ENCODE measurements at regions not wholly inside any gene's neighbourhood (a gene's known extent, or its start where the extent isn't known, plus 50 kb on each side); places are given as distances from the start of the nearest gene placed in this dataset.
"Not testable (repeated sequence)": the region's sequence is repeated elsewhere in the genome, so short reads cannot be mapped to it uniquely, and the experiment has no call there.

DNA sequence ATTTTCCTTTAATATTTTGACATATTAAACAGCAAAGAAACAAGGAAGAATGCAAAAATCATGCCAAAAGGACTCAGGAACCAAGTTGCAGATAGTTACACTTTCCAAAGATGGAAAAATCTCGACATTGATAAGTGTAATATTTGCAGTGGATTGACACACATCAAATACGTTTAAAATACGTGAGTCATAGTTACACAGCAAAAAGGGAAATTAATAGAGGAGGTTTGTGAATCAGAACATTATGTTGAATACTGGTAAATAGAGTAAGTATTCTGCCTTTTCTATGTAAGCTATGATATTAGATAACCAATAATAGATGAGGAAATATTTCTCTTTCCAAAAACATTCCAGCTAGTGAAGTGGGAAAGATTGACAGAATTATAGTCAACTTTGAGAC, 1761.3 kb upstream of the IGFBP7 start:
- no peaks in the 10 kb centered on the region for H3K27me3 ChIP-seq (ENCODE audit: control insufficient read depth in 2 of 2, insufficient read depth in 2 of 2, low read length in 2 of 2)
- ChIA-PET POLR2A (no interaction called here), CTCF (no interaction called here)
- no peak overlapping the region for H3K27ac Mint-ChIP-seq
- H3K27ac ChIP-seq (ENCODE audit: low read depth, low read length): no peak overlapping the region
- no peaks in the 10 kb centered on the region for H3K9me3 ChIP-seq (ENCODE audit: control insufficient read depth in 2 of 3, low read length in 3 of 3)
- intact Hi-C loops (cut with micrococcal nuclease): no loop called here
- H3K4me1 ChIP-seq (ENCODE audit: control insufficient read depth in 2 of 2, insufficient read depth in 2 of 2, low read length in 2 of 2): no peaks in the 10 kb centered on the region
- no peaks in the 10 kb centered on the region for H3K36me3 ChIP-seq (ENCODE audit: control insufficient read depth in 2 of 3, insufficient read depth in 3 of 3, low read length in 3 of 3)
- H3K4me1 Mint-ChIP-seq: no peaks in the 10 kb centered on the region
- peaks cover 0 to 17% (median 3%) of the 10 kb centered on the region in 11 donors for H3K9me3 Mint-ChIP-seq
- no peak for ATAC-seq
- no peaks in the 10 kb centered on the region for H3K36me3 Mint-ChIP-seq
- DNase-seq: no peak
- no peak overlapping the region for H3K4me3 ChIP-seq (ENCODE audit: low read length)
- no peaks in the 10 kb centered on the region for H3K27me3 Mint-ChIP-seq
- H3K4me3 Mint-ChIP-seq: no peak overlapping the region

DNA sequence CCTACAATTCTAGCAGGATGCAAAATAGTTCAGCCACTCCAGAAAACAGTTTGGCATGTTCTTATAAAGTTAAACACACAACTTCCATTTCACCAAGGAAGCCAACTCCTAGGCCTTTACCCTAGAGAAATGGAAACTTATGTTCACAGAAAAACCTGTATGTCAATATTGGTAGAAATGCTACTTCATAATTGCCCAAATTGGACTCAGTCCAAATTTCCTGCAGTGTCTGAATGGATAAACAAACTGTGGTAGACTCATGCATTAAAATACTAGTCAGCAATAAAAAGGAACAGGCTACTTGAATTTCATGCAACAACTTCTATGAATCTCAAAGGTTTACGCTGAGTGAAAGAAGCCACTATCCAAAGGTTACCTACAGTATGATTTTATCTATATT, 1738.8 kb upstream of the IGFBP7 start:
- Histone ChIP-seq H3K27ac (ENCODE audit: low read depth, low read length) (no peak overlapping the region), H3K9me3 (ENCODE audit: control insufficient read depth in 2 of 3, low read length in 3 of 3) (no peaks in the 10 kb centered on the region), H3K4me3 (ENCODE audit: low read length) (no peak overlapping the region), H3K27me3 (ENCODE audit: control insufficient read depth in 2 of 2, insufficient read depth in 2 of 2, low read length in 2 of 2) (no peaks in the 10 kb centered on the region), H3K4me1 (ENCODE audit: control insufficient read depth in 2 of 2, insufficient read depth in 2 of 2, low read length in 2 of 2) (no peaks in the 10 kb centered on the region), H3K36me3 (ENCODE audit: control insufficient read depth in 2 of 3, insufficient read depth in 3 of 3, low read length in 3 of 3) (no peaks in the 10 kb centered on the region)
- POLR2A ChIA-PET: no interaction called here
- ATAC-seq (no peak), DNase-seq (no peak)
- Mint-ChIP-seq H3K4me3 (no peak overlapping the region), H3K4me1 (peaks cover 0 to 2% (median 0%) of the 10 kb centered on the region in 7 donors), H3K27ac (no peak overlapping the region), H3K9me3 (peaks cover 0 to 22% (median 8%) of the 10 kb centered on the region in 11 donors), H3K36me3 (no peaks in the 10 kb centered on the region), H3K27me3 (no peaks in the 10 kb centered on the region)
- intact Hi-C loops (cut with micrococcal nuclease): no loop called here
- CTCF ChIA-PET: no interaction called here

DNA sequence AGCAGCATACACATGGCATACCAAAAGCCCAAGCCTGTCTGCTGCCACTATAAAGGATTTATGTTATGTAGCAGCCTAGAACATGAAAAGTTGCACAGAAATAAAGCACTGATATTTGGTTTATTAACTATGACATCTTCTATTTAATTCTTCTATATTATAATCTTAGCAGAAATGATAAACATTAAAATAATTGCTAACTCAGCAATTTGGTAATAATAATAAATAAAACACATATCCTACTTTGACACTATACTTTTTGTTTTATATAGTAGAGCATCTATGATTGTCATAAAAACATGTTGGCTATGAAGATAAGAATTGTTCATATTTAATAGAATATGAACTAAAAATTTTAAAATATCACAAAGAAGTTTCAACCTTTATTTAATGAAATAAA, 1733.3 kb upstream of the IGFBP7 start:
- H3K4me3 ChIP-seq (ENCODE audit: low read length): no peak overlapping the region
- DNase-seq (no peak), ATAC-seq (no peak)
- POLR2A ChIA-PET: no interaction called here
- no peaks in the 10 kb centered on the region for H3K36me3 ChIP-seq (ENCODE audit: control insufficient read depth in 2 of 3, insufficient read depth in 3 of 3, low read length in 3 of 3)
- CTCF ChIA-PET: no interaction called here
- H3K4me3 Mint-ChIP-seq: no peak overlapping the region
- H3K9me3 Mint-ChIP-seq: peaks cover 2 to 24% (median 11%) of the 10 kb centered on the region in 11 donors
- peaks cover 0 to 2% (median 0%) of the 10 kb centered on the region in 7 donors for H3K4me1 Mint-ChIP-seq
- intact Hi-C loops (cut with micrococcal nuclease): no loop called here
- H3K36me3 Mint-ChIP-seq: no peaks in the 10 kb centered on the region
- H3K4me1 ChIP-seq (ENCODE audit: control insufficient read depth in 2 of 2, insufficient read depth in 2 of 2, low read length in 2 of 2): no peaks in the 10 kb centered on the region
- no peaks in the 10 kb centered on the region for H3K27me3 Mint-ChIP-seq
- H3K27ac ChIP-seq (ENCODE audit: low read depth, low read length): no peak overlapping the region
- H3K27me3 ChIP-seq (ENCODE audit: control insufficient read depth in 2 of 2, insufficient read depth in 2 of 2, low read length in 2 of 2): no peaks in the 10 kb centered on the region
- no peak overlapping the region for H3K27ac Mint-ChIP-seq
- H3K9me3 ChIP-seq (ENCODE audit: control insufficient read depth in 2 of 3, low read length in 3 of 3): no peaks in the 10 kb centered on the region

DNA sequence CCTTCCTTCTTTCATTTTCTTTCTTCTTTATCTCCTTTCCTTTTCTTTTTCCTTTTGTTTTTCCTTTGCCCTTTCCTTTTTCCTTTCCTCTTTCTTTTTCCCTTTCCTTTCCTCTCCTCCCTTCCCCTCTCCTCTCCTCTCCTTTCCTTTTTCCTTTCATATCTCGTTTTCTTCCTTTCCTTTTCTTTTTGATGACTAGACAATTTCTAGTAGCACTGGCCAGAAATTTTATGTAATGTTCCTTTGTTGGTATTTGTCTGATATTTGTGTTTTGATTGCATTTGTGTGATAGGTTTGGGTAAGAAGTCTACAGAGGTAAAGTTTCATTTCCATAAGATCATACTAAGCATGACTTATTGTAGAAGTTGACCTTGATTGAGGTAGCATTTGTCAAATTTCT, 1722.9 kb upstream of the IGFBP7 start:
- Histone ChIP-seq H3K27ac (ENCODE audit: low read depth, low read length) (no peak overlapping the region), H3K4me1 (ENCODE audit: control insufficient read depth in 2 of 2, insufficient read depth in 2 of 2, low read length in 2 of 2) (no peaks in the 10 kb centered on the region), H3K9me3 (ENCODE audit: control insufficient read depth in 2 of 3, low read length in 3 of 3) (no peaks in the 10 kb centered on the region), H3K36me3 (ENCODE audit: control insufficient read depth in 2 of 3, insufficient read depth in 3 of 3, low read length in 3 of 3) (no peaks in the 10 kb centered on the region), H3K27me3 (ENCODE audit: control insufficient read depth in 2 of 2, insufficient read depth in 2 of 2, low read length in 2 of 2) (no peaks in the 10 kb centered on the region), H3K4me3 (ENCODE audit: low read length) (no peak overlapping the region)
- no peak for ATAC-seq
- H3K4me3 Mint-ChIP-seq: no peak overlapping the region
- CTCF ChIA-PET: no interaction called here
- no peaks in the 10 kb centered on the region for H3K36me3 Mint-ChIP-seq
- DNase-seq: no peak
- POLR2A ChIA-PET: no interaction called here
- no peaks in the 10 kb centered on the region for H3K4me1 Mint-ChIP-seq
- H3K27ac Mint-ChIP-seq: no peak overlapping the region
- no peaks in the 10 kb centered on the region for H3K27me3 Mint-ChIP-seq
- peaks cover 0 to 14% (median 7%) of the 10 kb centered on the region in 11 donors for H3K9me3 Mint-ChIP-seq
- intact Hi-C loops (cut with micrococcal nuclease): no loop called here

DNA sequence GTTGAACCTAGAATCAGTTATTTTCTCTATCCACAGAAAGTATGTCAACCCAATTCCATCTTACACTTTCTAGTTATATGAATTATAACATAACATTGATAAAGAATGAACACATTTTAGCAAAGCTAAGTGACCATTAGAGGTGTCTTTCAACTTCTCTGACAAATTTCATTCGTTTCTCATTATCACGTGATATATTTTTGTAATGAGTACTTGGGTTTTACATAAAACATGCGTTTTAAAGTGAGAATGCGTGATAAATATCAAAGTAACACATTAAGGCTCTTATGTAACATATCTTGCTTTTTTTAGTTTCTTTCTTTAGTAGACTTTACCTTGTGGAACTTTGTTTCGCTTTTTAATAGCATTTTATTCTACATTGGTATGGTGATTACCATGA, 1715.1 kb upstream of the IGFBP7 start:
- no peaks in the 10 kb centered on the region for H3K36me3 ChIP-seq (ENCODE audit: control insufficient read depth in 2 of 3, insufficient read depth in 3 of 3, low read length in 3 of 3)
- intact Hi-C loops (cut with micrococcal nuclease): loop anchor here in 1 of 2 donors (10.0 kb wide), 1 partner anchor 60 kb away; no protein-coding TSS in a partner anchor
- Mint-ChIP-seq H3K4me1 (no peaks in the 10 kb centered on the region), H3K27ac (no peak overlapping the region), H3K9me3 (peaks cover 0 to 13% (median 5%) of the 10 kb centered on the region in 11 donors), H3K4me3 (no peak overlapping the region), H3K36me3 (no peaks in the 10 kb centered on the region), H3K27me3 (no peaks in the 10 kb centered on the region)
- CTCF ChIA-PET: no interaction called here
- no peaks in the 10 kb centered on the region for H3K4me1 ChIP-seq (ENCODE audit: control insufficient read depth in 2 of 2, insufficient read depth in 2 of 2, low read length in 2 of 2)
- DNase-seq (no peak), ATAC-seq (no peak)
- POLR2A ChIA-PET: no interaction called here
- no peaks in the 10 kb centered on the region for H3K9me3 ChIP-seq (ENCODE audit: control insufficient read depth in 2 of 3, low read length in 3 of 3)
- no peaks in the 10 kb centered on the region for H3K27me3 ChIP-seq (ENCODE audit: control insufficient read depth in 2 of 2, insufficient read depth in 2 of 2, low read length in 2 of 2)
- no peak overlapping the region for H3K27ac ChIP-seq (ENCODE audit: low read depth, low read length)
- no peak overlapping the region for H3K4me3 ChIP-seq (ENCODE audit: low read length)

DNA sequence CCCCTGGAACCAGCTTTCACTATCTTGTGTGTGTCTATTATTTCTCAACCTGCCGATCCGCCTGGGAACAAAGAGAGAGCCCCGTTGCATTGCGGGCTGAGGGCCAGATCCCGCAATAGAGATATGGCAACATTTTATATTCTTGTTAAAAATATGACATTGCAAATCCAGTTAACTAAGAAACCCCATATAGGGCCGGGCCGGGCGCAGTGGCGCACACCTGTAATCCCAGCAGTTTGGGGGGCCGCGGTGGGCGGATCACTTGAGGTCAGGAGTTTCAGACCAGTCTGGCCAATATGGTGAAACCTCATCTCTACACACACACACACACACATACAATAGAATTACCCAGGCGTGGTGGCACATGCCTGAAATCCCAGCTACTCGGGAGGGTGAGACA, 1708.4 kb upstream of the IGFBP7 start:
- ATAC-seq: not testable (repeated sequence)

DNA sequence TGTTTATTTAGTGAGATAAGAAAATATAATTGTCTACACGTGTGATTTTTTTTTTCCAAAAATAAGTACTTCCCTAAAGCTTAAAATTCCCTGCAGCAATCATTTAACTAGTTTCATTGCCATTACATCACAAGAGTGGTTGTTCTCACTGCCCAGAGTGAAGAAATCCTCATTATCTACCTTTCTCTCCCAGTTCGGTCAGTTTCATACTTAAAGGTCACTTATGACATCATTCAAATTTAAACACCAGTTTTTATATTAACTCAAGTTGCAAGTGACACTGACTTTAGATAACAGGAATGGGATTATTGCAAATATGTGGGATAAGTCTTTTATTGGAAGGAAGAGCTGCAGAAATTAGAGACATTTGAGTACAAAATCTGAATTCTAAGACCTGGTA, 1699.8 kb upstream of the IGFBP7 start:
- no peak overlapping the region for H3K27ac ChIP-seq (ENCODE audit: low read depth, low read length)
- ATAC-seq: no peak

More for the DNA sequence above, 1708.4 kb upstream of the IGFBP7 start:
- H3K4me3 ChIP-seq (ENCODE audit: low read length); POLR2A ChIA-PET; H3K9me3 ChIP-seq (ENCODE audit: control insufficient read depth in 2 of 3, low read length in 3 of 3); H3K27me3 ChIP-seq (ENCODE audit: control insufficient read depth in 2 of 2, insufficient read depth in 2 of 2, low read length in 2 of 2); H3K4me3 Mint-ChIP-seq; H3K27ac ChIP-seq (ENCODE audit: low read depth, low read length); H3K36me3 Mint-ChIP-seq; H3K4me1 Mint-ChIP-seq; DNase-seq; H3K4me1 ChIP-seq (ENCODE audit: control insufficient read depth in 2 of 2, insufficient read depth in 2 of 2, low read length in 2 of 2); H3K27ac Mint-ChIP-seq; H3K27me3 Mint-ChIP-seq; CTCF ChIA-PET; H3K36me3 ChIP-seq (ENCODE audit: control insufficient read depth in 2 of 3, insufficient read depth in 3 of 3, low read length in 3 of 3); intact Hi-C loops (cut with micrococcal nuclease): not testable (repeated sequence)
- peaks cover 0 to 35% (median 4%) of the 10 kb centered on the region in 11 donors for H3K9me3 Mint-ChIP-seq

More for the DNA sequence above, 1699.8 kb upstream of the IGFBP7 start:
- H3K36me3 ChIP-seq (ENCODE audit: control insufficient read depth in 2 of 3, insufficient read depth in 3 of 3, low read length in 3 of 3): no peaks in the 10 kb centered on the region
- DNase-seq: no peak
- H3K9me3 ChIP-seq (ENCODE audit: control insufficient read depth in 2 of 3, low read length in 3 of 3): no peaks in the 10 kb centered on the region
- Mint-ChIP-seq H3K27me3 (no peaks in the 10 kb centered on the region), H3K4me1 (no peaks in the 10 kb centered on the region), H3K4me3 (no peak overlapping the region), H3K36me3 (no peaks in the 10 kb centered on the region), H3K27ac (no peak overlapping the region), H3K9me3 (peaks cover 0 to 18% (median 7%) of the 10 kb centered on the region in 11 donors)
- H3K27me3 ChIP-seq (ENCODE audit: control insufficient read depth in 2 of 2, insufficient read depth in 2 of 2, low read length in 2 of 2): no peaks in the 10 kb centered on the region
- POLR2A ChIA-PET: no interaction called here
- intact Hi-C loops (cut with micrococcal nuclease): no loop called here
- CTCF ChIA-PET: no interaction called here
- no peaks in the 10 kb centered on the region for H3K4me1 ChIP-seq (ENCODE audit: control insufficient read depth in 2 of 2, insufficient read depth in 2 of 2, low read length in 2 of 2)
- H3K4me3 ChIP-seq (ENCODE audit: low read length): no peak overlapping the region

Data from naive thymus-derived CD4-positive, alpha-beta T cell (primary cell).